Stimulated activated CD4-positive, alpha-beta T cell treated with anti-CD3 and anti-CD28 coated beads, Interleukin-15, amount 100 ng/mL, for 1 hour (primary cell): ENCODE measurements at regions not wholly inside any gene's neighbourhood (a gene's known extent, or its start where the extent isn't known, plus 50 kb on each side); places are given as distances from the start of the nearest gene placed in this dataset.
"Not testable (repeated sequence)": the region's sequence is repeated elsewhere in the genome, so short reads cannot be mapped to it uniquely, and the experiment has no call there.

ENCODE experiments used
- DNase-seq, 2 donors: peaks; one replicate each; pipeline ENCODE4 v3.0.0-alpha.2; 2020; ENCODE audit warnings: low read depth in 1 of 2, low spot score in 1 of 2

- DNase-seq, result no peak
Measured at GRCh38 chr10:4453276-4453675, 372.7 kb upstream of the AKR1E2 start.

- no peak for DNase-seq
Measured at GRCh38 chr10:4450981-4451908, 374.8 kb upstream of the AKR1E2 start.

DNA sequence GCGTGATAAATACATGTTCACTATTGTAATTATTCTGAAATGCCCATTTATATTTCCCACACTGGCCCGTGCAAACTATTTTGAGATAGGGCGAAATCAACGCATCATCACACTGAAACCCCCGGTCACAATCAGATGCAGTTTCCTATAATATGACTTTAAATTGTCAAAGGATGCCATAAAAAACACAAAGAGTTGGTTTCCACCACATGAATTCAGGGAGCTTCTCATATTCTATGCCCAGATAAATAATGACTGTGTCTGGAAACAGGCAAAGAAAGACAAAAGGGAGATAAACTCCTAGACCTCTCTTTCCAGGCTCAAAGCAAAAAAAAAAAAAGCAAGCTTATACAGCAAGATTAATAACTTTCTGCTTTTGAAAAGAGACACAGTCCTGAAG is 375.8 kb upstream of the AKR1E2 start:
- no peak for DNase-seq

GRCh38 chr10:4448030-4448429 is 378.0 kb upstream of the AKR1E2 start:
- no peak for DNase-seq

DNA sequence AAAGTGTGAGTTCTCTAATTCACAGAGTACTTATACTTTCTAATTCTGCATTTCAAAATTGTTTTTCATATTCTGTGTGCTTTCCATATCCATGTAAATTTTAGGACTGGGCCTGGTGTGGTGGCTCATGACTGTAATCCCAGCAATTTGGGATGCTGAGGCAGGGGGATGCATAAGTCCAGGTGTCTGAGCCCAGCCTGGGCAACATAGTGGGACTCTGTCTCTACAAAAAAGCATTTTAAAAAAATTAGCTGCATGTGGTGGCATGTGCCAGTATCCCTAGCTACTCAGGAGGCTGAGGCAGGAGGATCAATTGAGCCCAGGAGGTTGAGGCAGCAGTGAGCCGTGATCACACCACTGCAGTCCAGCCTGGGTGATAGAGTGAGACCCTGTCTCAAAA is 382.6 kb upstream of the AKR1E2 start:
- no peak for DNase-seq

- DNase-seq, result no peak
Measured at GRCh38 chr10:4442296-4442695, 383.7 kb upstream of the AKR1E2 start.

- DNase-seq, result no peak
Measured at GRCh38 chr10:4440260-4440659, 385.7 kb upstream of the AKR1E2 start.

DNA sequence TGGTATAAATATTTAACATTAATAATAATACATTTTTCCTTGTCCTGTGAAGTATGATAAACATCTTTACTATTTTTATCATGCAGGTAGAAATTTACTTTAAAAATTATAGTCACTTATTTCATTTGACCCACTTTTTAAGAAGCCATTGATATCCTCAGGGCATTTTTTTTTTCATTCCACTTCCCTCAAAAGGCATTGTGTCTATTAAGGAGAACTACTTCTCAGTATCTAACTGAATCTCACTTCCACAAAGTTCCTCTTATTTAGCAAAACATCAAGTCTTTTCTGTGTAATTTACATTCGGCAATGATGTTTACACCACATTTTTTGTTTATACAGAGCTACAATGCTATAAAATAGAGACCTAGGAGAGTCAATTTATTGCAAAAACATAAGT is 388.2 kb upstream of the AKR1E2 start:
- DNase-seq, result no peak

DNA sequence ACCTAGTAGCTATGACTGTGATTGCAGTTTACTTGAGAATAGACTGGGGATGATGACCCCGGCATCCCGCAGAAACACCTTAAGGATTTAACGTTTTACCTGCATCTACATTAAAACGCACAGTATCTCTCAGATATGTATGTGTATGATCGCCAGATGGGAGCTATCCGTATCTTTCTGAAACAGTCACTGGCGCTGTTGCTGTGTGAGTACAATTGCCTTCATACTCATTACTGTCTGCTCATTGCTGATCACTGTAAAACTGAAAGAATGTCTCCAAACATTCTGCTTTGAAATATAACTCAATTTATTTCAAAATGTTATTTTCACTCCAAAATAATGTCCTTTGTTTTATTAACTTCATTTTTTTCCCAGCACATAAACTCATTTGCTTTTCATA is 388.9 kb upstream of the AKR1E2 start:
- no peak for DNase-seq

DNA sequence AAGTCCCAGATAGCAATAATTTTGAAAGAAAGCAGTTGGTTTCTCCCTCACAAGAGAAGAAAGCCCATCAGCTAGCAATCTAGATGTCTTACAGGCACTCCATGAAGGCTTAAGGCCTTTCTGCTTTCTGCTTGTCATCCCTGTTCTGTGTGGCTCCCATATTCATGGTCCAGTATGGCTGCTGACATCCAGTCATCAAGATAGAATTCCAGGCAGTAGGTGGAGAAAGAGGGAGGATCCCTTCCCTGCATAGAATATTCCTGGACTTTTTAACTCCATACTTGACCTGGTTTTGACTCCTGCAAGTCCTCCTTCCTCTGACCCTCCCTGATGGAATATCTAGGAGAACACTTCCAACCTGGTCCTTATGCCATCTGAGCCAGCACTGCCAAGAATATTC is 389.9 kb upstream of the AKR1E2 start:
- no peak for DNase-seq

GRCh38 chr10:4434516-4435071 is 391.4 kb upstream of the AKR1E2 start:
- DNase-seq, result no peak

GRCh38 chr10:4434105-4434504 is 391.9 kb upstream of the AKR1E2 start:
- no peak for DNase-seq

DNA sequence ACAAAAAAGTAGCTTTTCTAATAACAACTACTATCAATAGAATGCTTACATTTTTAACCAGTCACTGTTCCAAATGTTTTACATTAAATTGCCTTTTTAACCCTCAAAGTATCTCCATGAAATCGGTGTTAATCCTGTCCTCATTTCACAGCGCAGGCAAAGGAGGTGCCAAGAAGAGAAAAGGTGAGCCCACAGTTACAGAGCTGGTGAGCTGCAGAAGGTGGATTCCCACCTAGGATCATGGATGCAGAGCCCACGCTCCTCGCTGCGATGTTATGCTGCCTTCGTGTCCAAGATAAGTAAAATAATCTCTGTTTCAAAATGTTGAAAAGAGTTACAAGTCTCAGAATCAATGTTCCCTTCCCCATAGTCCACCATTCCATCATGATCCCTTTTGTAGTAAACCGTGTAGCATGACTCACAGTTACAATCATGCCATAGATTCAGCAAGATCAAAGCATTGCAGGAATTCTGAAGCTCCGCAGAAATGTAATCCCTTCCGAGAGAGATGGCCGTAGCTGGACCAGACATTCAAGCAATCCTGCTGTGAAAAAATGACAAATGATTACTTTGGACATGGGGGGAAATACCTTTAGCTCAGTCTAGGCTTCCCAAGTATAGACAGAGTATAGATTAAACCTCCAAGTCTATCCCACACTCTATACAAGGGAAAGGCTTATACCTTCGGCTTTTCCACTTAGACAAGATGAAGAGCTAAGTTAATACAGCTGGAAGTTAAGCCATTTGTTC is 394.7 kb upstream of the AKR1E2 start:
- no peak for DNase-seq

GRCh38 chr10:4429571-4429970 is 396.4 kb upstream of the AKR1E2 start:
- DNase-seq, result no peak

DNA sequence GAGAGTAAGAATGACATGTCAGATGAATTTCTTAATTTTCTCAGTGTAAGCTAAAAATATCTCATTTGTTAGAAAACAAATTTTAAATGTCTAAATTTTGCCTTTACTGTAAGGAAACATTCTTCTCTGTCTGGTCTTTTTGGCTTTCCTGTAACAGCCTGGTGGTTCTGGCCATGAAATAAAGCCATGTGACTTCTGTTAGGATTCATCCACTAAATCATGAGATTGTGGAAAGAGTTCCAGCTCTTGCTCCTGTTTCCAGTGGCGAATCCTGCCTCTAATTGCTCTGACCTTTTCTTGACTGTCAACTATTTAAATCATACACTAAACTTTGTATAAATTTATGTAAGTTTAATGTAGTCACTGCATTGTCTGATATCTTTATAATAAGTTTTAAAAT is 398.5 kb upstream of the AKR1E2 start:
- no peak for DNase-seq

DNA sequence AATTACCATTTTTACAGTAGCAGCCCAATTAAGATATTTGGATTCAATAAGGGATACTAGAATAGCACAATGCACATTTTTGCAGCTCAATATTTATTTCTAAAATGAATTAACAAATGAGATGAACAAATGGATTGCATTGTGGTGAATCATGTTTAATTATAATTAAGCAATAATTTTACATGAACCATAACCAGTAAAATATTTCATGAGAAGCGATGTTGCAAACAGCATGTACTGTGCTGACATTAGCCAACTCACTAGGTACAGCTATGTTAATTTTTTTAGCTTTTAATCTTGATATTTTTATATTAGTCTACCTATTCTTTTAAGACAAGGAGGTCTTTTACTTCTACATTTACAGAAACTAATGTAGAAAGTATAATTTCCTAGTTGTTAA is 399.1 kb upstream of the AKR1E2 start:
- no peak for DNase-seq

DNA sequence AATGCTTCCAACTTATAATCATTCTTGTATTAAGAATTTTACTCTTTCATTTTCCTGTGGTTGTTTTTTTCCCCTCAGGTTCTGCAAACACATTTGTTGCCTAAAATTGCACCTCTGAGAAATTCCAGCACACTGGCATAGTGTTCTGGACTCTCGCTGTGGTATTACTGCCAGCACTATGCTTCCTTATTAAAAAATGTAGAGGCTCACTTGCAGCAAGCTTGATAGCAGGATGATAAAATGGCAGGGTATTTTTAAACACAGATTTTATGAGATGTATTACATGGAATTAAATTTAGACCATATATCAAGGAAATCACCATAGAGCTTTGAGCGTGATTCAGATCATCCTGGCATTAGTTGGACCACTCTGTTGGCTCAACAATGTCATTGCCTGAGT is 416.7 kb upstream of the AKR1E2 start:
- DNase-seq, result no peak

GRCh38 chr10:4407783-4408182 is 418.2 kb upstream of the AKR1E2 start:
- DNase-seq, result no peak

DNA sequence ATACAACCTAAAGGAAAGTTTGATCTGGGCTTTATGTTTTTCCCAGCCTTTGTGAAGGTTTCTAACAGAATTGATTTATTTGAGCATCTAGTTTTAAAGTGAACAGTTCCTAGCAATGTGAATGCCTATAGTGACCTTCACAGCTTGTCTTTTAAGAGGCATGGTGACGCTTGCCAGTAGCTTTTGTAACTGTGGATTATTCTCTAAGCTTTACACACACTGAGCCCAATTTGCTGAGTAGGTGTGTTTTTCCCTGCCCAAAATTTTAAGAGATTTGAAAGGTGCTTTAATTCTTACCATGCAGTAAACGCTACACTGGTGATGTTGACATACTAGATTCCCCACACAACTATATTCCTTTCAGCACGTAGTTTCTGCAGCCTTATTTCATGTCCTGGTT is 420.2 kb upstream of the AKR1E2 start:
- DNase-seq, result no peak

DNA sequence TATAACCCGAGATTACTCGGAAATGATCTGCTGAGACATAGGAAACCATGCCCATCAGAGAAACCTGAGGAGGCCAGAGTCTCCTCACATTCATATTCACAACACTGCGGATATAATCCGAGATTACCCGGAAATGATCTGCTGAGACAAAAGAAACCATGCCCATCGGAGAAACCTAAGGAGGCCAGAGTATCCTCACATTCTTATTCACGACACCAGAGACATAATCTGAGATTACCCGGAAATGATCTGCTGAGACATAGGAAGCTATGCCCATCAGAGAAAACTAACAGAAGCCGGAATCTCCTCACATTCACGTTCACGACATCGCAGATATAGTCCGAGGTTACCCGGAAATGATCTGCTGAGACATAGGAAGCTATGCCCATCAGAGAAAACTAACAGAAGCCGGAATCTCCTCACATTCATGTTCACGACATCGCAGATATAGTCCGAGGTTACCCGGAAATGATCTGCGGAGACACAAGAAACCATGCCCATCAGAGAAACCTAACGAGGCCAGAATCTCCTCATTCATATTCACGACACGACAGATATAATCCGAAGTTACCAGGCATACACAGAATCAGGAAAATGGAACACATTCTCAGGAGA is 422.3 kb upstream of the AKR1E2 start:
- DNase-seq, result no peak

- not testable (repeated sequence) for DNase-seq
Measured at GRCh38 chr10:4401080-4401479, 424.9 kb upstream of the AKR1E2 start.

DNA sequence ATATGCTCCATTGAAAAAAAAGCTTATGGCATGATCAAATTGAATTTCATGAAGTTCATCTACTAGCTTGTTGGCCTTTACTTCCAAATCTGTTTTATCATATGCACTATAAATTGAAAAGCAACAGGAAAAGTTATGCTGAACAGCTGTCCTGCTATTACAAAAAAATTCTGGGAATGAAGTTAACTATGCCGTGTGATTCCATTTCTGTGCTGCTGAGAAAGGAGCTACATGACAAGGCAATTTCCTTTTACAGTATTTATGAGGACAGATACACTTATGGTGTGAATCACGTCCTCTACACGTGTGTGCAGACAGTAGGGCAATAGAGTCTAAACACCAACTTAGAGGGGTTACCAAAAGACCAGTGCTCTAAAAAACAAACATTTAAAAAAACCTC is 426.5 kb upstream of the AKR1E2 start:
- DNase-seq, result no peak
